HS-5 (cell line): ENCODE measurements at regions not wholly inside any gene's neighbourhood (a gene's known extent, or its start where the extent isn't known, plus 50 kb on each side); places are given as distances from the start of the nearest gene placed in this dataset.

Experiments used
- DNase-seq: peaks from one replicate; pipeline ENCODE4 v3.0.0-alpha.2; 2012; ENCODE audit warnings: low read depth

- no peak for DNase-seq
Measured at GRCh38 chr14:87879389-87879788, 113.6 kb downstream of the GALC start.

GRCh38 chr14:87878959-87879358 is 114.0 kb downstream of the GALC start:
- DNase-seq = no peak

GRCh38 chr14:87877877-87878276 is 115.1 kb downstream of the GALC start:
- no peak for DNase-seq

- no peak for DNase-seq
Measured at GRCh38 chr14:87874676-87875075, 118.3 kb downstream of the GALC start.

GRCh38 chr14:87873741-87874140 is 119.2 kb downstream of the GALC start:
- no peak for DNase-seq

GRCh38 chr14:87869619-87870583 is 123.1 kb downstream of the GALC start:
- DNase-seq = peak; percentile 16

- no peak for DNase-seq
Measured at GRCh38 chr14:87868920-87869319, 124.1 kb downstream of the GALC start.

GRCh38 chr14:87866116-87866515 is 126.9 kb downstream of the GALC start:
- DNase-seq = no peak

- DNase-seq = no peak
Measured at GRCh38 chr14:87864356-87865270, 128.4 kb downstream of the GALC start.

GRCh38 chr14:87863047-87863446 is 129.9 kb downstream of the GALC start:
- no peak for DNase-seq

- DNase-seq = no peak
Measured at GRCh38 chr14:87852107-87852506, 140.9 kb downstream of the GALC start.

GRCh38 chr14:87851190-87851589 is 141.8 kb downstream of the GALC start:
- no peak for DNase-seq

- DNase-seq = no peak
Measured at GRCh38 chr14:87847216-87847755, 145.7 kb downstream of the GALC start.

GRCh38 chr14:87840906-87841305 is 152.1 kb downstream of the GALC start:
- DNase-seq = no peak

GRCh38 chr14:87838931-87839330 is 154.1 kb downstream of the GALC start:
- DNase-seq = no peak

GRCh38 chr14:87837296-87837695 is 155.7 kb downstream of the GALC start:
- DNase-seq = no peak

GRCh38 chr14:87834594-87834993 is 158.4 kb downstream of the GALC start:
- DNase-seq = no peak

- DNase-seq = no peak
Measured at GRCh38 chr14:87833026-87833425, 160.0 kb downstream of the GALC start.

- no peak for DNase-seq
Measured at GRCh38 chr14:87830443-87831096, 162.4 kb downstream of the GALC start.

GRCh38 chr14:87829543-87829942 is 163.4 kb downstream of the GALC start:
- no peak for DNase-seq

- no peak for DNase-seq
Measured at GRCh38 chr14:87824266-87824665, 168.7 kb downstream of the GALC start.

- DNase-seq = no peak
Measured at GRCh38 chr14:87816416-87816815, 176.6 kb downstream of the GALC start.
